GM20000 (cell line): ENCODE measurements at regions not wholly inside any gene's neighbourhood (a gene's known extent, or its start where the extent isn't known, plus 50 kb on each side); places are given as distances from the start of the nearest gene placed in this dataset.

Experiments
- DNase-seq: peaks from one replicate; pipeline ENCODE4 v3.0.0; 2012; ENCODE audit warnings: low spot score
- CTCF ChIP-seq: IDR thresholded peaks from 2 replicates; pipeline ENCODE4 v1.5.1; 2012; ENCODE audit warnings: mild to moderate bottlenecking, control low read depth; ENCODE audit errors: extremely low read depth, missing control alignments

- DNase-seq = no peak
- TF ChIP-seq CTCF = no peak
These were observed 193.3 kb upstream of the SLCO3A1 start for GRCh38 chr15:91660174-91660649.

DNA sequence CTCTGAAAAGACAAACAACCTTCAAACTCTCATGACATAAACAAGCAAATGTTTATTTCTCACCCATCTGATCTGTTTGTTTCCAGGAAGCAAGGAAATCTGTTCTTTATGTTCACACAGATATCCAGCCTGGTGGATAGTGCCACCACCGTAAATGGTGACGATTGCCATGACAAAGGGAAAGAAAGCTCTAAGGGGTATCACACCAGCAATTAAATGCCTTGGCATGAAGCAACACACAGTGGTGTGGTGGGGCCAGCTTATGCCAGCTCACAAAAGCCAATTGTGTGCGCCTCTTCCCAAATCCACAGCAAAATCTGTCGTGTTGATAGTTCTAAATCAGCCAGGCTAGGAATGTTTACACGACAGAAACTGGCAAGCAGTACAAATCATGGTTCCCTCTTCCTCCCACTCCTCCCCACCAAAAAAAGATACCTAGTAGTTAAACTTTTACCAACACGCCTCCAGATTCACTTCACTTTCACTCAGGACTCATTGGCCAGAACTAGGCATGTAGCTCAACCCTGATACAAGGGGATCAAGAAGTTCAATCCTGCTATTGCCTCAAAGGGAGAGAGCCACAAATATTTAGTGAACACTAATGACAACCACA, 189.2 kb upstream of the SLCO3A1 start:
- no peak for TF ChIP-seq CTCF

GRCh38 chr15:91665212-91665611, 188.3 kb upstream of the SLCO3A1 start:
- DNase-seq = no peak
- TF ChIP-seq CTCF = no peak

More for the DNA sequence above, 189.2 kb upstream of the SLCO3A1 start:
- no peak for DNase-seq

DNA sequence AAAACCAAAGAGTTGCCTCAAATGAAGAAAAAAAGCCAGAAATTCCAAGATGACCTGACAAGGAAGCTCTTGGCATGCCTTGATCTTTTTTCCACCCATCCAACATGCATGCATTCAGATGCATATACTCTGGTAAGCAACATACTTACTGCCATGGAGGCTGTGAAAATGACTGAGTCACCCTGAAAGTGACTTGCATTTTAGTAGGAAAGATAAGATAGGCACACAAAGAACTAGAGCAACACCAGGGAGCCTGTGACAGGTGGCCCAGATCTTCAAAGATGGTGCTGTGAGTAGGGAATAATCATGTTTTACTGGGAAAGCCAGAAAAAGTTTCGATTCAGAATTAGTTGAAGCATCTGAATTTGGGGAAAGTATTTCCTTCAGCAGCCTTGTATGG, 185.1 kb upstream of the SLCO3A1 start:
- no peak for TF ChIP-seq CTCF
- no peak for DNase-seq

DNA sequence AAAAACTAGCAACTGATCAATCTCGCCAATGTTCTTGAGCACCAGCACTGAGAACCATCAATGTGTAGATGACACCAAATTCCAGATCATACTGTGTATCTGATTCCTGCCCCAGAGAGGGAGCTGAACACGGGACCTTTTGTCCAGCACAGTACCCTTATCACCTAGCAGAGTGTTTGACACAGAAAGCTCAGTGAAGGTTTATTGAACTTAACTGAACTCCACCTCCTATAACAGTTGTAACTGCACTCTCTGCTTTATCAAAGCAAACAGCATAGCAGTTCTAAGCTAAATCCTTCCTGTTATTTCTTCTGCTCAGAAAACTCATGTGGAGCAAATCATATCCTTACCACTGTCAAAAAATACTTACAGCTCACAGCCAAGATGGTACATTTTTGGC, 183.4 kb upstream of the SLCO3A1 start:
- TF ChIP-seq CTCF = no peak
- no peak for DNase-seq

DNA sequence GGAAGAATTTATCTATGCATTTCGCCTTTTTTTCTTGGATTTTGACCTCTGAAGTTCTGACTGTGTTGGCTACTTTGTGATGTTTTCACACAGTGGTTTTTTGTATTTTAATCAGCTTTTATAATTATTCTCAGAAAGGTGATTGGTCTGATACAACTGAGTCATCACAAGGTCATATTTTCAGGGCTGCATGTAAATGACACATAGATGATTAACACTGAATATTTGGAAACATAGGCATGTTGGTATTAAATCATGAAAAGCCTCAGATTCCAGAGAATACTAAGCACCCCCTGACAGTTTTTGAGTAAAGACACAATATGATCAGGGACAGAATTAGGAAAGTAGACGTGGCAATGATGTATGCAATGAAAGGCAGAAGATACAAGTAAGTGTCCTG, 175.5 kb upstream of the SLCO3A1 start:
- TF ChIP-seq CTCF = no peak
- no peak for DNase-seq

DNA sequence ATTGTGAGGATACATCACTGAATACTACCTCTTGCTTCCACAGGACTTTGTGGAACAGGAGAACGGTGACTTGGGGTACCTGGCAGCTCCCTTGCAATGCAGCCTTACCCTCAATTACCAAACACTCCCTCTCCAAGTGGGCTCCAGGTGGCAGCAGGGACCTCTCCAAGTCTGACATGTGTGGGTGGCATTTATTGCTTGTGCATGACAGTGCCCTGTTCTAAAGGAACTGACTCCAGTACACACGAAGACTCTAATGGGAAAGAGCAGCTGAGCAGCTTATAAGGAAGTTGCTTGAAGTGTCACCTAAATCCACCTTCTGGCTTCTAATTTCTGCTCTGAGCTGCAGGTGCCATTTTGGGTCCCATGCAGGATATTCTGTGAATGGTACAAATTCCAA, 174.1 kb upstream of the SLCO3A1 start:
- no peak for DNase-seq
- no peak for TF ChIP-seq CTCF
